HCT116 (cell line): ENCODE measurements at regions not wholly inside any gene's neighbourhood (a gene's known extent, or its start where the extent isn't known, plus 50 kb on each side); places are given as distances from the start of the nearest gene placed in this dataset.

Experiments
- ATAC-seq: fragments of 200-7000 bp; cut with Tn5 transposase; 2 replicates; pipeline ENCODE4 v1.9.1; 2020; ENCODE audit warnings: mild to moderate bottlenecking, moderate library complexity
- BruUV-seq: library from RNA; stranded (reverse); fragments of 400-500 nt; replicated peaks from 2 replicates; lab custom pipeline; 2021; lab: Mats Ljungman, UMichigan
- CTCF ChIA-PET: fragments of 300-600 bp; sonication (Branson Sonifier 250); formaldehyde crosslinking; loops from one replicate; lab custom pipeline; 2021; ENCODE audit warnings: antibody characterized with exemption; lab: Charles Lee
- POLR2A ChIA-PET: fragments of 300-600, 350-600 bp; sonication (Branson Sonifier 250); formaldehyde crosslinking; loops from one replicate; lab custom pipeline; 2021; ENCODE audit warnings: antibody characterized with exemption; lab: Charles Lee
- RAD21 ChIA-PET, 2 experiments: fragments of 300-600 bp; sonication (Branson Sonifier 250); formaldehyde crosslinking; loops; one replicate each; lab custom pipeline; 2023; ENCODE audit warnings: low total read pairs in 2 of 2; ENCODE audit not compliant: uncharacterized antibody in 2 of 2, unreplicated experiment in 2 of 2, low non-redundant PET in 1 of 2; lab: Charles Lee
- DNase-seq: peaks from one replicate; pipeline ENCODE4 v3.0.0-alpha.2; 2010; ENCODE audit warnings: low read depth, low spot score
- H2AFZ ChIP-seq: fragments of 200-600 bp; shearing (Covaris generic), sonication (generic); 2 replicates; pipeline ENCODE4 v1.6.1; 2017; ENCODE audit warnings: low read depth, mixed run types, mixed read lengths, antibody characterized with exemption, low read length; ENCODE audit not compliant: poor library complexity, severe bottlenecking
- H3K27ac ChIP-seq: 2 replicates; pipeline ENCODE4 v1.5.1; 2012; ENCODE audit warnings: low read depth, low read length
- H3K27me3 ChIP-seq: fragments of 200-600 bp; sonication (generic); 2 replicates; pipeline ENCODE4 v1.6.1; 2016; ENCODE audit warnings: mixed run types, low read length, mixed read lengths; ENCODE audit not compliant: insufficient read depth
- H3K36me3 ChIP-seq, 2 experiments: fragments of 200-500 bp in 1 of 2; fragments of 200-600 bp in 1 of 2; sonication (Bioruptor generic) in 1 of 2; sonication (generic) in 1 of 2; 2 replicates each; pipeline versions ENCODE4 v1.5.1 to v1.6.1; 2014 to 2016; ENCODE audit warnings: low read length in 2 of 2, inconsistent platforms in 1 of 2, mixed read lengths in 1 of 2, mixed run types in 1 of 2; ENCODE audit not compliant: insufficient read depth in 2 of 2, control insufficient read depth in 1 of 2
- H3K4me1 ChIP-seq, 2 experiments: fragments of 200-600 bp in 1 of 2; sonication (generic) in 1 of 2; 2 replicates each; pipeline versions ENCODE4 v1.5.1 to v1.6.1; 2012 to 2017; ENCODE audit warnings: low read length in 2 of 2, inconsistent platforms in 1 of 2, mild to moderate bottlenecking in 1 of 2, mixed read lengths in 1 of 2, mixed run types in 1 of 2, moderate library complexity in 1 of 2; ENCODE audit not compliant: insufficient read depth in 2 of 2, control insufficient read depth in 1 of 2
- H3K4me2 ChIP-seq: fragments of 200-600 bp; sonication (generic); 2 replicates; pipeline ENCODE4 v1.6.1; 2017; ENCODE audit warnings: mixed run types, low read length, mixed read lengths
- H3K4me3 ChIP-seq, 2 experiments: fragments of 200-600 bp in 1 of 2; sonication (generic) in 1 of 2; replicated peaks in 1 of 2; 2 replicates each; pipeline ENCODE4 v1.5.1; 2011 to 2016; ENCODE audit warnings: low read length in 2 of 2, control low read depth in 1 of 2, low read depth in 1 of 2, mild to moderate bottlenecking in 1 of 2, mixed read lengths in 1 of 2, mixed run types in 1 of 2
- H3K79me2 ChIP-seq: fragments of 200-600 bp; sonication (generic); 2 replicates; pipeline ENCODE4 v1.6.1; 2017; ENCODE audit warnings: mild to moderate bottlenecking, mixed run types, low read length, moderate library complexity, mixed read lengths; ENCODE audit not compliant: insufficient read depth
- H3K9ac ChIP-seq: fragments of 200-600 bp; sonication (generic); 2 replicates; pipeline ENCODE4 v1.6.1; 2016; ENCODE audit warnings: low read length, mixed read lengths
- H3K9me2 ChIP-seq: fragments of 200-600 bp; sonication (generic), shearing (Covaris generic); 2 replicates; pipeline ENCODE4 v1.6.1; 2017; ENCODE audit warnings: mixed run types, mild to moderate bottlenecking, moderate library complexity; ENCODE audit not compliant: insufficient read depth
- H3K9me3 ChIP-seq, 2 experiments: fragments of 200-500 bp in 1 of 2; fragments of 200-600 bp in 1 of 2; sonication (Bioruptor generic) in 1 of 2; sonication (generic) in 1 of 2; 2 replicates each; pipeline ENCODE4 v1.6.1; 2014 to 2017; ENCODE audit warnings: low read length in 2 of 2, mixed read lengths in 2 of 2, inconsistent platforms in 1 of 2, low read depth in 1 of 2, mild to moderate bottlenecking in 1 of 2, mixed run types in 1 of 2, moderate library complexity in 1 of 2; ENCODE audit not compliant: control insufficient read depth in 1 of 2, insufficient read depth in 1 of 2
- H4K20me1 ChIP-seq: fragments of 200-600 bp; sonication (generic), shearing (Covaris generic); 2 replicates; pipeline ENCODE4 v1.6.1; 2017; ENCODE audit warnings: mixed run types, mild to moderate bottlenecking, moderate library complexity; ENCODE audit not compliant: insufficient read depth
- CEBPB ChIP-seq: IDR thresholded peaks from 2 replicates; pipeline ENCODE4 v1.6.1; 2012; ENCODE audit warnings: low read depth
- EGR1 ChIP-seq: IDR thresholded peaks from 2 replicates; pipeline ENCODE4 v1.6.1; 2012; ENCODE audit warnings: low read depth
- ELF1 ChIP-seq: IDR thresholded peaks from 2 replicates; pipeline ENCODE4 v1.6.1; 2012; ENCODE audit warnings: low read depth, borderline replicate concordance
- EZH2 ChIP-seq: fragments of 200-600 bp; sonication (generic); IDR thresholded peaks from 2 replicates; pipeline ENCODE4 v1.6.1; 2017; ENCODE audit warnings: antibody characterized with exemption, mixed run types
- EZH2phosphoT487 ChIP-seq: fragments of 200-600 bp; IDR thresholded peaks from 2 replicates; pipeline ENCODE4 v1.6.1; 2018; ENCODE audit warnings: antibody characterized with exemption, borderline replicate concordance
- FOSL1 ChIP-seq: IDR thresholded peaks from 2 replicates; pipeline ENCODE4 v1.6.1; 2012; ENCODE audit warnings: low read depth
- JUND ChIP-seq: IDR thresholded peaks from 2 replicates; pipeline ENCODE4 v1.6.1; 2012
- POLR2A ChIP-seq: IDR thresholded peaks from 2 replicates; pipeline ENCODE4 v1.7.0; 2011; ENCODE audit warnings: borderline replicate concordance; ENCODE audit not compliant: insufficient read depth, insufficient read length; ENCODE audit errors: extremely low read depth
- POLR2AphosphoS5 ChIP-seq: IDR thresholded peaks from 2 replicates; pipeline ENCODE4 v1.6.1; 2011; ENCODE audit warnings: mild to moderate bottlenecking, low read depth, low read length, moderate library complexity
- RAD21 ChIP-seq: IDR thresholded peaks from 2 replicates; pipeline ENCODE4 v1.6.1; 2012; ENCODE audit warnings: low read depth, mild to moderate bottlenecking
- SP1 ChIP-seq: IDR thresholded peaks from 2 replicates; pipeline ENCODE4 v1.6.1; 2012; ENCODE audit warnings: low read depth
- SRF ChIP-seq: IDR thresholded peaks from 2 replicates; pipeline ENCODE4 v1.6.1; 2012; ENCODE audit warnings: low read depth
- TCF7L2 ChIP-seq: IDR thresholded peaks from 2 replicates; pipeline ENCODE4 v1.7.0; 2011; ENCODE audit warnings: borderline replicate concordance, inconsistent platforms; ENCODE audit not compliant: insufficient read depth, insufficient read length; ENCODE audit errors: extremely low read depth
- YY1 ChIP-seq: IDR thresholded peaks from 2 replicates; pipeline ENCODE4 v1.6.1; 2011; ENCODE audit warnings: low read length, low read depth, moderate library complexity, mild to moderate bottlenecking; ENCODE audit not compliant: insufficient replicate concordance; ENCODE audit errors: extremely low read depth
- ZFX ChIP-seq: fragments of 450-650 bp; IDR thresholded peaks from 2 replicates; pipeline ENCODE4 v1.6.1; 2017
- ZNF274 ChIP-seq: fragments of 200-500 bp; sonication (Bioruptor generic); IDR thresholded peaks from 2 replicates; pipeline ENCODE4 v1.6.1; 2014; ENCODE audit warnings: mild to moderate bottlenecking, low read depth, low read length, inconsistent platforms
- intact Hi-C: fragments of 100-400 bp; cut with micrococcal nuclease; formaldehyde crosslinking; loops from 2 replicates; pipeline ENCODE4 v1.10.0; 2022
- TF ChIP-seq, protein P1 (sequence below): IDR thresholded peaks from 2 replicates; pipeline ENCODE4 v1.6.1; 2011; ENCODE audit warnings: mild to moderate bottlenecking, low read length, moderate library complexity; ENCODE audit not compliant: insufficient replicate concordance; ENCODE audit errors: extremely low read depth
- TF ChIP-seq, protein P2 (sequence below): IDR thresholded peaks from 2 replicates; pipeline ENCODE4 v1.6.1; 2012

DNA sequence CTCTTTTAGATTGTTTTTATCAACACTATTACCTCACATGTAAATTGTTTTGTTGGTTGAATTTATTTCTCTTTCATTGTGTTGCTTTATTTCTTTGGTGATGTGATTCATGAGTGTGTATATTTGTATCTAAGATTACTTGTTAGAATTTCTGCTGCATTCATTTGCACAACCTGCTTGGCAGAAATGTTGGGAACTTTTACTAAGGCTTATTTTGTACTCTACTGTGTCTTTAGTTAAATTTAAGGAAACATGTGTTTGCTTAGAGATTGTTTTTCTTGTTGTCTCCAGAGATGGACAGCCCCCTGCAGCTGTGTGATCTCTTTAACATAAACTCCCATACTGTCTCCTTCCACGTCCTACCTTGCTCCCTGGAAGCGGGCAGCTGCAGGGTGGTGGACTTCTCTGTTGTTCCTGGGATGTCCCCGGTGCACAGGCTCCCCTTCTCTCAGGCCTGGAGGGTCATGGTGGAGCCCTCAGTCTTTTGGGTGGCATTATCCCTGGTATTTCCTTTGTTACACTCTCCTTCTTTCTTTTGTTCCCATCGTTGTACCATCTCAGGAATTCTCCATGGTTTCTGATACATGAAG, 212.0 kb upstream of the SPRY2 start:
- H2AFZ ChIP-seq, result no peak overlapping the region
- CTCF ChIA-PET, result no interaction called here
- intact Hi-C loops, result no loop called here

More for the DNA sequence above, 212.0 kb upstream of the SPRY2 start:
- Histone ChIP-seq H3K9me2 (no peaks in the 10 kb centered on the region), H3K4me1 (no peaks in the 10 kb centered on the region), H3K27me3 (no peaks in the 10 kb centered on the region), H3K36me3 (no peaks in the 10 kb centered on the region), H3K9me3 (no peaks in the 10 kb centered on the region), H3K27ac (no peak overlapping the region), H3K79me2 (no peaks in the 10 kb centered on the region), H3K9ac (no peak overlapping the region), H4K20me1 (no peaks in the 10 kb centered on the region), H3K4me3 (no peak overlapping the region), H3K4me2 (no peak overlapping the region)
- ChIA-PET POLR2A (no interaction called here), RAD21 (no interaction called here)
- DNase-seq (no peak), ATAC-seq (no peak)
- no TSS peak for BruUV-seq
- TF ChIP-seq SRF (no peak), RAD21 (no peak), ZNF274 (no peak), POLR2AphosphoS5 (no peak), TCF7L2 (no peak), EGR1 (no peak), ELF1 (no peak), JUND (no peak), EZH2phosphoT487 (no peak), FOSL1 (no peak), EZH2 (no peak), CEBPB (no peak), POLR2A (no peak), SP1 (no peak), ZFX (no peak), YY1 (no peak)
- TF ChIP-seq, protein P1, sequence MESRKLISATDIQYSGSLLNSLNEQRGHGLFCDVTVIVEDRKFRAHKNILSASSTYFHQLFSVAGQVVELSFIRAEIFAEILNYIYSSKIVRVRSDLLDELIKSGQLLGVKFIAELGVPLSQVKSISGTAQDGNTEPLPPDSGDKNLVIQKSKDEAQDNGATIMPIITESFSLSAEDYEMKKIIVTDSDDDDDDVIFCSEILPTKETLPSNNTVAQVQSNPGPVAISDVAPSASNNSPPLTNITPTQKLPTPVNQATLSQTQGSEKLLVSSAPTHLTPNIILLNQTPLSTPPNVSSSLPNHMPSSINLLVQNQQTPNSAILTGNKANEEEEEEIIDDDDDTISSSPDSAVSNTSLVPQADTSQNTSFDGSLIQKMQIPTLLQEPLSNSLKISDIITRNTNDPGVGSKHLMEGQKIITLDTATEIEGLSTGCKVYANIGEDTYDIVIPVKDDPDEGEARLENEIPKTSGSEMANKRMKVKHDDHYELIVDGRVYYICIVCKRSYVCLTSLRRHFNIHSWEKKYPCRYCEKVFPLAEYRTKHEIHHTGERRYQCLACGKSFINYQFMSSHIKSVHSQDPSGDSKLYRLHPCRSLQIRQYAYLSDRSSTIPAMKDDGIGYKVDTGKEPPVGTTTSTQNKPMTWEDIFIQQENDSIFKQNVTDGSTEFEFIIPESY, result no peak
- TF ChIP-seq, protein P2, sequence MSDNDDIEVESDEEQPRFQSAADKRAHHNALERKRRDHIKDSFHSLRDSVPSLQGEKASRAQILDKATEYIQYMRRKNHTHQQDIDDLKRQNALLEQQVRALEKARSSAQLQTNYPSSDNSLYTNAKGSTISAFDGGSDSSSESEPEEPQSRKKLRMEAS, result no peak
